Hepatocyte (in vitro differentiated cells): ENCODE measurements at regions not wholly inside any gene's neighbourhood (a gene's known extent, or its start where the extent isn't known, plus 50 kb on each side); places are given as distances from the start of the nearest gene placed in this dataset.

Source experiments
- DNase-seq: peaks from one replicate; pipeline ENCODE4 v3.0.0-alpha.2; 2016; ENCODE audit warnings: low spot score
- H2AFZ ChIP-seq: fragments of 200-600 bp; sonication (generic); 2 replicates; pipeline ENCODE4 v1.6.0; 2016; ENCODE audit warnings: antibody characterized with exemption, mild to moderate bottlenecking
- H3K27ac ChIP-seq: fragments of 200-600 bp; sonication (generic); 2 replicates; pipeline ENCODE4 v1.5.1; 2016; ENCODE audit warnings: mild to moderate bottlenecking
- H3K27me3 ChIP-seq: fragments of 200-600 bp; sonication (generic); 2 replicates; pipeline ENCODE4 v1.6.1; 2016
- H3K36me3 ChIP-seq: fragments of 200-600 bp; sonication (generic); replicated peaks from 2 replicates; pipeline ENCODE4 v1.5.1; 2016; ENCODE audit warnings: low read depth; ENCODE audit not compliant: insufficient read depth
- H3K4me1 ChIP-seq: fragments of 200-600 bp; sonication (generic); 2 replicates; pipeline ENCODE4 v1.5.1; 2016; ENCODE audit warnings: mild to moderate bottlenecking, moderate library complexity; ENCODE audit not compliant: insufficient read depth
- H3K4me2 ChIP-seq: fragments of 200-600 bp; sonication (generic); 2 replicates; pipeline ENCODE4 v1.6.0; 2016
- H3K4me3 ChIP-seq: fragments of 200-600 bp; sonication (generic); 2 replicates; pipeline ENCODE4 v1.5.1; 2016; ENCODE audit warnings: mild to moderate bottlenecking
- H3K79me2 ChIP-seq: fragments of 200-600 bp; sonication (generic); 2 replicates; pipeline ENCODE4 v1.6.0; 2017; ENCODE audit warnings: mild to moderate bottlenecking
- H3K9me2 ChIP-seq: fragments of 200-600 bp; sonication (generic); replicated peaks from 2 replicates; pipeline ENCODE4 v1.6.0; 2017; ENCODE audit warnings: mild to moderate bottlenecking; ENCODE audit not compliant: insufficient read depth
- H3K9me3 ChIP-seq: fragments of 200-600 bp; sonication (generic); 2 replicates; pipeline ENCODE4 v1.5.1; 2016; ENCODE audit warnings: low read depth, mild to moderate bottlenecking
- H4K20me1 ChIP-seq: fragments of 200-600 bp; sonication (generic); 2 replicates; pipeline ENCODE4 v1.6.0; 2016; ENCODE audit warnings: mild to moderate bottlenecking; ENCODE audit not compliant: insufficient read depth, poor library complexity, severe bottlenecking
- EZH2 ChIP-seq: fragments of 200-600 bp; sonication (generic); IDR thresholded peaks from 2 replicates; pipeline ENCODE4 v1.6.1; 2016; ENCODE audit warnings: antibody characterized with exemption, mild to moderate bottlenecking, borderline replicate concordance
- EZH2phosphoT487 ChIP-seq: fragments of 200-600 bp; sonication (generic); IDR thresholded peaks from one replicate; pipeline ENCODE4 v1.6.1; 2018; ENCODE audit warnings: antibody characterized with exemption, mild to moderate bottlenecking, low read depth, moderate library complexity; ENCODE audit not compliant: unreplicated experiment, severe bottlenecking
- WGBS: methylation state at CpG from one replicate; pipeline ENCODE4 v1.1.6; 2016; ENCODE audit warnings: low lambda C conversion rate; ENCODE audit errors: missing lambda C conversion rate; 5-methylcytosine and 5-hydroxymethylcytosine counted together
- TF ChIP-seq, protein P1 (sequence below): fragments of 200-600 bp; sonication (generic); IDR thresholded peaks from 2 replicates; pipeline ENCODE4 v1.5.1; 2016; ENCODE audit warnings: antibody characterized with exemption, mild to moderate bottlenecking; ENCODE audit not compliant: poor library complexity

DNA sequence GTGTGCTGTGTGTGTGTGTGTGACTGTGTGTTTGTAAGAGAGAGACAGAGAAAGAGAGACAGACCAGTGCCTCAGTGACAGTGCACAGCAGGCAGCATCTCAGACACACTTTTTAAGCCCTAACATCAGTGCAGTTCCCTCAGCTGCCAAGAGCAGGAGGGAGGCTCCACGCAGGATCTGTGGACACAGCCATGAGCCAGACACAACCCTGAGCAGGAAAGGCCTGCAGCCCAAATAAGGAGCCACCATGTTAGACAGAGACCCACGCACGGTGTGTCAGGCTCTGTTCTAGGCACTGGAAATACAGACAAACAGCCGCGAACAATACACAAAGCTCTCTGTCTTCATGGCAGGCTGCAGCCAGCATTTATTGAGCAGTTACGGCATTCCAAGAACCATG lies 445.5 kb downstream of the MATN1 start:
- no peak for TF ChIP-seq EZH2
- TF ChIP-seq, protein P1, sequence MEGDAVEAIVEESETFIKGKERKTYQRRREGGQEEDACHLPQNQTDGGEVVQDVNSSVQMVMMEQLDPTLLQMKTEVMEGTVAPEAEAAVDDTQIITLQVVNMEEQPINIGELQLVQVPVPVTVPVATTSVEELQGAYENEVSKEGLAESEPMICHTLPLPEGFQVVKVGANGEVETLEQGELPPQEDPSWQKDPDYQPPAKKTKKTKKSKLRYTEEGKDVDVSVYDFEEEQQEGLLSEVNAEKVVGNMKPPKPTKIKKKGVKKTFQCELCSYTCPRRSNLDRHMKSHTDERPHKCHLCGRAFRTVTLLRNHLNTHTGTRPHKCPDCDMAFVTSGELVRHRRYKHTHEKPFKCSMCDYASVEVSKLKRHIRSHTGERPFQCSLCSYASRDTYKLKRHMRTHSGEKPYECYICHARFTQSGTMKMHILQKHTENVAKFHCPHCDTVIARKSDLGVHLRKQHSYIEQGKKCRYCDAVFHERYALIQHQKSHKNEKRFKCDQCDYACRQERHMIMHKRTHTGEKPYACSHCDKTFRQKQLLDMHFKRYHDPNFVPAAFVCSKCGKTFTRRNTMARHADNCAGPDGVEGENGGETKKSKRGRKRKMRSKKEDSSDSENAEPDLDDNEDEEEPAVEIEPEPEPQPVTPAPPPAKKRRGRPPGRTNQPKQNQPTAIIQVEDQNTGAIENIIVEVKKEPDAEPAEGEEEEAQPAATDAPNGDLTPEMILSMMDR = no peak
- TF ChIP-seq EZH2phosphoT487 = no peak
- Histone ChIP-seq H4K20me1 (no peaks in the 10 kb centered on the region), H3K4me2 (no peak overlapping the region), H3K36me3 (no peaks in the 10 kb centered on the region), H3K9me3 (no peaks in the 10 kb centered on the region), H3K4me3 (no peak overlapping the region), H3K79me2 (no peaks in the 10 kb centered on the region), H3K9me2 (no peaks in the 10 kb centered on the region), H3K27me3 (peaks cover 19% of the 10 kb centered on the region), H3K4me1 (no peaks in the 10 kb centered on the region), H3K27ac (no peak overlapping the region), H2AFZ (no peak overlapping the region)
- 81% methylated on average over 6 of the region's 6 CpGs for WGBS
- no peak for DNase-seq

DNA sequence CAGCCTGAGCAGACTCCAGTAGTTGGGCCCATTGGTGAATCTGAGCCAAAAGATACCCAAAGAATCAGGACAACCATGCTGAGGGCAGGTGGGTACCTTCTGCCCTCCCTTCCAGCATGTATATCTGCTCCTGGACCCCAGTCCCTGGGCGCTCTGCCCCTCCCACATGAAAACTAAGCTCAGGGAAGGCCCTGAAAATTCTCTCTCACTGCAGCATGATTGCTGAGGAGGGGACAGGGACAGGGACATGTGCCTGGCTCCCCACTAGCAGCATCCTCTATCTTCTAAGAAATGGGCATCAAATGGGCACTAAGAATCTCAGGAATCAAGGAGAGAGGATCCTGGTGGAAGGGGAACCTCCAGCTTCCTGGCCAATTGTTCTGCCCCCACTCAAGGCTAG lies 446.0 kb downstream of the MATN1 start:
- H3K4me1 ChIP-seq = no peaks in the 10 kb centered on the region
- DNase-seq = no peak
- H2AFZ ChIP-seq = no peak overlapping the region
- no peaks in the 10 kb centered on the region for H3K9me3 ChIP-seq
- no peaks in the 10 kb centered on the region for H3K79me2 ChIP-seq
- no peaks in the 10 kb centered on the region for H3K36me3 ChIP-seq
- TF ChIP-seq, protein P1 = no peak
- TF ChIP-seq EZH2 (no peak), EZH2phosphoT487 (no peak)
- H3K27ac ChIP-seq = no peak overlapping the region
- 100% methylated on average over 1 of the region's 1 CpG for WGBS
- no peak overlapping the region for H3K4me3 ChIP-seq
- no peak overlapping the region for H3K4me2 ChIP-seq
- no peaks in the 10 kb centered on the region for H4K20me1 ChIP-seq
- H3K27me3 ChIP-seq = peaks cover 19% of the 10 kb centered on the region
- no peaks in the 10 kb centered on the region for H3K9me2 ChIP-seq

DNA sequence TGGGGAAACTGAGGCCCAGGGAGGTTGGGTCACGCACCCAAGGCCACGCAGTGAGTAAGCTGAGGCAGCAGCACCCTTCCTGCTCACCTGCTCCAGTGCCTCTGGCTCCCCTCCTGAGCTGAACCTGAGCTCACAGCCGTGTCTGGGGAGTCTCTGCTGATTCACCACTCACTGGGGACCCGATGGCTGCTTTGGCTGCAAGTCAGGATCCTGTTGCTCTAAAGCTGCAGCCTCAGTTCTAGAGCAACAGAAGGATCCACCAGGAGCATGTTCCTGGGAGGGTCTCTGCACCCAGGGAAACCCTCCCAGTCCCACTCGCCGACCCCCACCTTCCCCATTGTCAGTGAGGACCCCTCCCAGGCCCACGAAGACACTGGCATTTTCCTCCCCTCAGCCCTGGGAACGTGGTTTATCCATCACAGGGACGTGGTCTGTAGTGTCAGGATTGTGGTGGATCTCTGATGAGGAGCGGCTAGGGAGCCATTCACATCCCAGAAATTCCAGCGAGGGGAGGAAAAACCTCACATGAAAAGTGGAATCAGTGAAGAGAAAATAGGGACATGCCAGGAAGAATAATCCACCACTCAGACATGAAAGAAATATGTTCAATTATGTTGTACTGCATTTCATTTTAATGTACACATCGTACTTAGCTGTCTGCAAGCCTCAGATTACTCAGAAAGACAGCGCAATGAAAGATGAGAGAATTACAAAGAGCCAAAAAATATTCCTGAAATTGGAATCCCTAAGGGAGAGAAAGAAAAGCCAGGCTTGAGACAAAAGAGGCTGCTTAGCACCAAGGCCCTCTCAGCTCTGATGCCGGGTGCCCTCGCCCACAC lies 447.2 kb downstream of the MATN1 start:
- Histone ChIP-seq H3K9me3 (no peaks in the 10 kb centered on the region), H3K36me3 (no peaks in the 10 kb centered on the region), H3K9me2 (no peaks in the 10 kb centered on the region), H3K27ac (no peak overlapping the region), H2AFZ (no peak overlapping the region), H3K4me2 (no peak overlapping the region), H3K4me1 (no peaks in the 10 kb centered on the region), H3K27me3 (peaks cover 16% of the 10 kb centered on the region), H3K79me2 (no peaks in the 10 kb centered on the region), H4K20me1 (no peaks in the 10 kb centered on the region), H3K4me3 (no peak overlapping the region)
- no peak for DNase-seq
- TF ChIP-seq EZH2phosphoT487 (no peak), EZH2 (no peak)
- TF ChIP-seq, protein P1 = no peak
- WGBS = 84% methylated on average over 15 of the region's 15 CpGs
